PC-3 (cell line): ENCODE measurements at regions not wholly inside any gene's neighbourhood (a gene's known extent, or its start where the extent isn't known, plus 50 kb on each side); places are given as distances from the start of the nearest gene placed in this dataset.

Experiments
- ATAC-seq: fragments of 200-7000 bp; cut with Tn5 transposase; 2 replicates; pipeline ENCODE4 v1.9.1; 2020; ENCODE audit warnings: mild to moderate bottlenecking, moderate library complexity
- BruUV-seq: library from RNA; stranded (reverse); fragments of 400-500 nt; replicated peaks from 2 replicates; lab custom pipeline; 2021; lab: Mats Ljungman, UMichigan
- CTCF ChIA-PET: fragments of 300-600 bp; sonication (Branson Sonifier 250); formaldehyde crosslinking; loops from one replicate; lab custom pipeline; 2022; ENCODE audit warnings: antibody characterized with exemption; lab: Charles Lee
- POLR2A ChIA-PET: fragments of 300-600 bp; sonication (Branson Sonifier 250); formaldehyde crosslinking; loops from one replicate; lab custom pipeline; 2022; ENCODE audit warnings: antibody characterized with exemption; ENCODE audit not compliant: unreplicated experiment; lab: Charles Lee
- DNase-seq: peaks from one replicate; pipeline ENCODE4 v3.0.0-alpha.2; 2015
- H2AFZ ChIP-seq: fragments of 300-600 bp; sonication (generic); 2 replicates; pipeline ENCODE4 v1.6.0; 2016; ENCODE audit warnings: antibody characterized with exemption, low read length
- H3F3A ChIP-seq: fragments of 300-600 bp; sonication (generic); one replicate; pipeline ENCODE4 v1.6.0; 2017; ENCODE audit warnings: antibody characterized with exemption, low read length, control low read depth, mild to moderate bottlenecking; ENCODE audit not compliant: unreplicated experiment
- H3K27ac ChIP-seq: fragments of 300-600 bp; sonication (generic); 2 replicates; pipeline ENCODE4 v1.5.1; 2016; ENCODE audit warnings: mild to moderate bottlenecking, low read length
- H3K27me3 ChIP-seq: fragments of 300-600 bp; sonication (generic); 2 replicates; pipeline ENCODE4 v1.6.1; 2016; ENCODE audit warnings: low read length, mixed read lengths
- H3K36me3 ChIP-seq: fragments of 300-600 bp; sonication (generic); 2 replicates; pipeline ENCODE4 v1.6.1; 2016; ENCODE audit warnings: low read depth, mixed run types, low read length, mixed read lengths
- H3K4me1 ChIP-seq: fragments of 300-600 bp; sonication (generic); 2 replicates; pipeline ENCODE4 v1.5.1; 2016; ENCODE audit warnings: low read length; ENCODE audit not compliant: insufficient read depth
- H3K4me2 ChIP-seq: fragments of 300-600 bp; sonication (generic); 2 replicates; pipeline ENCODE4 v1.6.0; 2016; ENCODE audit warnings: low read length
- H3K4me3 ChIP-seq: fragments of 300-600 bp; sonication (generic); 2 replicates; pipeline ENCODE4 v1.5.1; 2016; ENCODE audit warnings: mild to moderate bottlenecking, low read length, mixed read lengths
- H3K79me2 ChIP-seq: fragments of 300-600 bp; sonication (generic); 2 replicates; pipeline ENCODE4 v1.6.1; 2017; ENCODE audit warnings: low read length, mixed read lengths
- H3K9ac ChIP-seq: fragments of 300-600 bp; sonication (generic); 2 replicates; pipeline ENCODE4 v1.6.0; 2016; ENCODE audit warnings: mild to moderate bottlenecking, low read length
- H3K9me2 ChIP-seq: fragments of 300-600 bp; sonication (generic); replicated peaks from 2 replicates; pipeline ENCODE4 v1.6.1; 2016; ENCODE audit warnings: mixed run types, low read length, mixed read lengths
- H3K9me3 ChIP-seq: fragments of 300-600 bp; sonication (generic); 2 replicates; pipeline ENCODE4 v1.6.1; 2016; ENCODE audit warnings: low read length, mixed read lengths
- H4K20me1 ChIP-seq: fragments of 300-600 bp; sonication (generic); 2 replicates; pipeline ENCODE4 v1.6.1; 2016; ENCODE audit warnings: low read length, mixed read lengths
- EZH2 ChIP-seq: fragments of 300-600 bp; sonication (generic); IDR thresholded peaks from one replicate; pipeline ENCODE4 v1.6.1; 2017; ENCODE audit warnings: antibody characterized with exemption, mild to moderate bottlenecking, low read length; ENCODE audit not compliant: unreplicated experiment
- EZH2phosphoT487 ChIP-seq: fragments of 300-600 bp; sonication (generic); IDR thresholded peaks from 2 replicates; pipeline ENCODE4 v1.6.1; 2018; ENCODE audit warnings: mild to moderate bottlenecking, antibody characterized with exemption, low read length, borderline replicate concordance
- intact Hi-C: fragments of 100-400 bp; cut with micrococcal nuclease; formaldehyde crosslinking; loops from 2 replicates; pipeline ENCODE4 v1.9.0; 2023
- TF ChIP-seq, protein P1 (sequence below): fragments of 300-600 bp; sonication (generic); conservative IDR thresholded peaks from 2 replicates; pipeline ENCODE4 v1.5.1; 2017; ENCODE audit warnings: antibody characterized with exemption, low read depth, mild to moderate bottlenecking, low read length

DNA sequence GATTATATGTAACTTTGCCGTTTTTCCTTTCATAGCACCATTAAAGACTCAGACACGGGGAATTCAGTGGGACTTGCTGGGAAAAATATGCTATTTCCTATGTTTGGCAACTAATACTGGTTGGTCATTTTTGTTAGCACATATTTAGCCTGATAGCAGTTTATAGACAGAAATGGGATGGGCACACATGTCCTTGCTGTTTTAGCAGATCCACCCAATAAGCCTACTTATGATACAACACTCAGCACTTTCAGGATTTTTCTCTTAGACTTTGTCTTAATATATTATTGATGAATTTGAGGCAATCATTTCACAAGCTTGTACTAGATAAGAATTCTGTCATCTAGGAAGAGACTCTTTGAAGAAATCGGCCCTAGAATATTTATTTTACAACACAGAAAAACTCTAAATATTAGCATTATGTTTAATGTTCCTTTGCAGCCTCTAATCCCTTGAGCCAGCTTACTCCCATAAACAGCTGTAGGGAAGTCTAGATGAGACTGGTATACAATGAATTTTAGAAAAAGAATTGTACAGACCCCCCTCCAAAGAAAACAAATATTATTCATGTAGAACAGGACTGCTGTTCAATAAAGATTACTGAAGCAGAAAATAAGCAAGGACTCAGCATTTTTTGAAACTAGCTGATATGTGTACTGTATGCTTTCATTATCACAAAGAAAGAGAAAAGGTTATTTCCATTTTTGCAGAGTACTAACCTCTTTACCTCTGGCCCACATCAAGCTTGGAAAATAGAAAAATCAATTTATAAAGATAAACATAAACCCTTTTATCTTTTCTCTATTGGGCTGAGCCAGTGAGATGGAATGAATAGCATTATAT is 656.8 kb upstream of the SGO1 start:
- Histone ChIP-seq H2AFZ (no peak overlapping the region), H3K27ac (no peak overlapping the region), H3F3A (no peaks in the 10 kb centered on the region), H3K27me3 (no peaks in the 10 kb centered on the region), H4K20me1 (no peaks in the 10 kb centered on the region), H3K9me3 (0 out of 2 replicates have a peak, but pooled peaks cover 3% of the 10 kb centered on the region), H3K4me1 (no peaks in the 10 kb centered on the region), H3K4me3 (no peak overlapping the region), H3K9ac (no peak overlapping the region), H3K36me3 (no peaks in the 10 kb centered on the region), H3K79me2 (no peaks in the 10 kb centered on the region), H3K4me2 (no peak overlapping the region), H3K9me2 (no peaks in the 10 kb centered on the region)
- TF ChIP-seq, protein P1, sequence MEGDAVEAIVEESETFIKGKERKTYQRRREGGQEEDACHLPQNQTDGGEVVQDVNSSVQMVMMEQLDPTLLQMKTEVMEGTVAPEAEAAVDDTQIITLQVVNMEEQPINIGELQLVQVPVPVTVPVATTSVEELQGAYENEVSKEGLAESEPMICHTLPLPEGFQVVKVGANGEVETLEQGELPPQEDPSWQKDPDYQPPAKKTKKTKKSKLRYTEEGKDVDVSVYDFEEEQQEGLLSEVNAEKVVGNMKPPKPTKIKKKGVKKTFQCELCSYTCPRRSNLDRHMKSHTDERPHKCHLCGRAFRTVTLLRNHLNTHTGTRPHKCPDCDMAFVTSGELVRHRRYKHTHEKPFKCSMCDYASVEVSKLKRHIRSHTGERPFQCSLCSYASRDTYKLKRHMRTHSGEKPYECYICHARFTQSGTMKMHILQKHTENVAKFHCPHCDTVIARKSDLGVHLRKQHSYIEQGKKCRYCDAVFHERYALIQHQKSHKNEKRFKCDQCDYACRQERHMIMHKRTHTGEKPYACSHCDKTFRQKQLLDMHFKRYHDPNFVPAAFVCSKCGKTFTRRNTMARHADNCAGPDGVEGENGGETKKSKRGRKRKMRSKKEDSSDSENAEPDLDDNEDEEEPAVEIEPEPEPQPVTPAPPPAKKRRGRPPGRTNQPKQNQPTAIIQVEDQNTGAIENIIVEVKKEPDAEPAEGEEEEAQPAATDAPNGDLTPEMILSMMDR = no peak
- TF ChIP-seq EZH2 (no peak), EZH2phosphoT487 (no peak)
- intact Hi-C loops = no loop called here
- POLR2A ChIA-PET = no interaction called here
- DNase-seq (no peak), ATAC-seq (no peak)
- no TSS peak for BruUV-seq
- CTCF ChIA-PET = no interaction called here

DNA sequence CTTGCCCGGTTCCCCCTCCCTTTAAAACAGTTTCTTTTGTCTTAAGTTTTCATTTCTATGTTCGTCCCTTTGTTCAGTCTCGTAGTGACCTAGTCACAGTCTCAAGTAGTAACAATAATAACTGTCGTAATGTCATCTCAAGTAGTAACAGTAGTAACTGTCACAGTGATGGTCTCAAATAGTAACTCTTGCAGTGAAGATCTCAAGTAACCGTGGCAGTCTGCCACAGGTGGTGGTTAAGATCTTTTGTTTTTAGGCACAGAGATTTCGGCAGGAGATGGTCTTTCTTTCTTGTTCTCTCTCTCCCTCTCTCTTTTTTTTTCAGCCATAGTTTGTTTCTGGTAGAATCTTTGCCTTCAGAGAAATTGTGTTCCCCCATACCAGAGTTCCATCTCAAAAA is 656.0 kb upstream of the SGO1 start:
- no peaks in the 10 kb centered on the region for H3K27me3 ChIP-seq
- TF ChIP-seq, protein P1 = no peak
- TF ChIP-seq EZH2 = no peak
- TF ChIP-seq EZH2phosphoT487 = no peak
- H3K4me2 ChIP-seq = no peak overlapping the region
- ATAC-seq (no peak), DNase-seq (no peak)
- no peaks in the 10 kb centered on the region for H4K20me1 ChIP-seq
- no peak overlapping the region for H3K4me3 ChIP-seq
- H3K4me1 ChIP-seq = no peaks in the 10 kb centered on the region
- peaks cover 6% of the 10 kb centered on the region for H3K9me3 ChIP-seq
- BruUV-seq = no TSS peak
- no peaks in the 10 kb centered on the region for H3K36me3 ChIP-seq
- no peaks in the 10 kb centered on the region for H3K9me2 ChIP-seq
- H3K9ac ChIP-seq = no peak overlapping the region
- no peak overlapping the region for H3K27ac ChIP-seq
- intact Hi-C loops = no loop called here
- ChIA-PET POLR2A (no interaction called here), CTCF (no interaction called here)
- no peak overlapping the region for H2AFZ ChIP-seq
- H3K79me2 ChIP-seq = no peaks in the 10 kb centered on the region
- no peaks in the 10 kb centered on the region for H3F3A ChIP-seq

DNA sequence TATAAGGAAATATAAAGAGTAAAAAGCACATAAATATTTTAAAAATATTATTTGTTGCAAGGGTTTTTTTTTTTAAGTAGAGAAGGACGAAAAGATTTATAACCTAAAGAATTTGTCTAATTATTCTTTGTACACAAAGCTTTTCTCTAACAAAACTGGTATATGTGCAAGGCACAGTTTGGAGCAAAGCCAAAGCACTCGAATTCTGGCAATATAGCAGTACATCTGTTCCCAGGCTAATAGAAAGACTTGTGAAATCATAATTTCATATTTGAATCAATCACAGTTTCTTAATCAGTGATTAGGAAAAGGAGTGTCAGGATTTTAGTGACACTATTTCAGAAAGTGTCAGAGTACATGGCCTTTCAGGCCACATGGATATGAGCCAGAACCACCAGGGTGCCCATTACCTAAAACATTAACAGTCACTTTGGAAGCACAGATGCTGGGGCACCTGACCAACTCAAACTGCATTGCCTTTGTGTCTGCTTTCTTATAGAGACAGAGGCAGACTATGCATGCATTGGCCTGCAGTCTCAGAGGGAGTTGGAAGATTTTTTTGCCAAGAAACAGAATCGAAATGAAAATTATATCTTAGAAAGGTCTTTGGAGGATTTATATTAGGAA is 651.8 kb upstream of the SGO1 start:
- DNase-seq = no peak
- TF ChIP-seq EZH2 = no peak
- TF ChIP-seq, protein P1 = no peak
- TF ChIP-seq EZH2phosphoT487 = no peak
- CTCF ChIA-PET = no interaction called here

More for the DNA sequence above, 651.8 kb upstream of the SGO1 start:
- H4K20me1 ChIP-seq = no peaks in the 10 kb centered on the region
- no peaks in the 10 kb centered on the region for H3K79me2 ChIP-seq
- H3K4me1 ChIP-seq = no peaks in the 10 kb centered on the region
- intact Hi-C loops = no loop called here
- H2AFZ ChIP-seq = no peak overlapping the region
- no peaks in the 10 kb centered on the region for H3K27me3 ChIP-seq
- H3K27ac ChIP-seq = no peak overlapping the region
- POLR2A ChIA-PET = no interaction called here
- no TSS peak for BruUV-seq
- no peak overlapping the region for H3K4me3 ChIP-seq
- H3K9me3 ChIP-seq = peaks cover 19% of the 10 kb centered on the region
- ATAC-seq = no peak
- no peaks in the 10 kb centered on the region for H3K36me3 ChIP-seq
- no peaks in the 10 kb centered on the region for H3F3A ChIP-seq
- no peaks in the 10 kb centered on the region for H3K9me2 ChIP-seq
- no peak overlapping the region for H3K4me2 ChIP-seq
- no peak overlapping the region for H3K9ac ChIP-seq
